Endothelial cell of umbilical vein (primary cell): ENCODE measurements at regions not wholly inside any gene's neighbourhood (a gene's known extent, or its start where the extent isn't known, plus 50 kb on each side); places are given as distances from the start of the nearest gene placed in this dataset.

Source experiments
- BruUV-seq: library from RNA; stranded (reverse); fragments of 400-500 nt; replicated peaks from 2 replicates; lab custom pipeline; 2021; lab: Mats Ljungman, UMichigan
- CTCF ChIA-PET: fragments of 300-600, 350-600 bp; sonication (Branson Sonifier 250); formaldehyde crosslinking; loops from one replicate; lab custom pipeline; 2021; ENCODE audit warnings: antibody characterized with exemption, inconsistent platforms; lab: Charles Lee
- POLR2A ChIA-PET: fragments of 300-600, 350-600 bp; sonication (Branson Sonifier 250); formaldehyde crosslinking; loops from one replicate; lab custom pipeline; 2021; ENCODE audit warnings: antibody characterized with exemption, inconsistent platforms; lab: Charles Lee
- DNase-seq: peaks from one replicate; pipeline ENCODE4 v3.0.0-alpha.2; 2011; ENCODE audit warnings: low read depth, low spot score
- FAIRE-seq: peaks from 2 replicates; lab custom pipeline; 2011; peaks lifted over from hg19 to GRCh38; lab: Jason Lieb, UNC
- H2AFZ ChIP-seq: 2 replicates; pipeline ENCODE4 v1.6.0; 2012; ENCODE audit warnings: low read depth, low read length, control low read depth, inconsistent platforms
- H3K27ac ChIP-seq: 2 replicates; pipeline ENCODE4 v1.5.1; 2011; ENCODE audit warnings: low read depth, mild to moderate bottlenecking, control low read depth, low read length, moderate library complexity; ENCODE audit not compliant: insufficient read depth
- H3K27me3 ChIP-seq, 2 experiments: 2 replicates each; pipeline versions ENCODE4 v1.6.0 to v1.6.1; 2011; ENCODE audit warnings: low read length in 2 of 2, mixed read lengths in 1 of 2; ENCODE audit not compliant: control insufficient read depth in 2 of 2, insufficient read depth in 2 of 2
- H3K36me3 ChIP-seq, 2 experiments: 2 replicates in 1 of 2; 3 replicates in 1 of 2; pipeline ENCODE4 v1.5.1; 2011; ENCODE audit warnings: low read length in 2 of 2, mild to moderate bottlenecking in 1 of 2, moderate library complexity in 1 of 2; ENCODE audit not compliant: control insufficient read depth in 2 of 2, insufficient read depth in 2 of 2; ENCODE audit errors: extremely low read depth in 1 of 2
- H3K4me1 ChIP-seq: 3 replicates; pipeline ENCODE4 v1.5.1; 2011; ENCODE audit warnings: mild to moderate bottlenecking, low read length; ENCODE audit not compliant: control insufficient read depth, insufficient read depth; ENCODE audit errors: extremely low read depth
- H3K4me2 ChIP-seq: 2 replicates; pipeline ENCODE4 v1.6.1; 2011; ENCODE audit warnings: low read length, control low read depth, mixed read lengths; ENCODE audit not compliant: insufficient read depth
- H3K4me3 ChIP-seq, 3 experiments: fragments of 200-600 bp in 1 of 3; sonication (generic), shearing (Covaris generic) in 1 of 3; replicated peaks in 1 of 3; 2 replicates each; pipeline ENCODE4 v1.5.1; 2011 to 2016; ENCODE audit warnings: control low read depth in 3 of 3, low read length in 3 of 3, mild to moderate bottlenecking in 2 of 3, inconsistent platforms in 1 of 3, low read depth in 1 of 3, moderate library complexity in 1 of 3; ENCODE audit not compliant: insufficient read depth in 1 of 3
- H3K79me2 ChIP-seq: 2 replicates; pipeline ENCODE4 v1.6.0; 2012; ENCODE audit warnings: low read length, inconsistent platforms; ENCODE audit not compliant: control insufficient read depth, insufficient read depth
- H3K9ac ChIP-seq: replicated peaks from 2 replicates; pipeline ENCODE3; 2011; ENCODE audit warnings: low read length, control low read depth; ENCODE audit not compliant: insufficient read depth; ENCODE audit errors: extremely low read depth
- H3K9me1 ChIP-seq: replicated peaks from 3 replicates; pipeline ENCODE4 v1.6.0; 2011; ENCODE audit warnings: mild to moderate bottlenecking, low read length; ENCODE audit not compliant: control insufficient read depth, insufficient read depth; ENCODE audit errors: extremely low read depth
- H3K9me3 ChIP-seq: replicated peaks from 2 replicates; pipeline ENCODE4 v1.5.1; 2012; ENCODE audit warnings: low read length, inconsistent platforms; ENCODE audit not compliant: control insufficient read depth, insufficient read depth
- H4K20me1 ChIP-seq: replicated peaks from 2 replicates; pipeline ENCODE3; 2011; ENCODE audit warnings: mild to moderate bottlenecking, low read length; ENCODE audit not compliant: control insufficient read depth, insufficient read depth; ENCODE audit errors: extremely low read depth
- EZH2 ChIP-seq: IDR thresholded peaks from 2 replicates; pipeline ENCODE4 v1.6.1; 2012; ENCODE audit warnings: borderline replicate concordance, low read depth, mild to moderate bottlenecking, moderate library complexity, low read length, inconsistent platforms; ENCODE audit not compliant: severe bottlenecking
- FOS ChIP-seq: IDR thresholded peaks from 2 replicates; pipeline ENCODE4 v1.6.1; 2011; ENCODE audit warnings: mild to moderate bottlenecking, low read length, moderate library complexity, borderline replicate concordance; ENCODE audit not compliant: insufficient read depth
- GATA2 ChIP-seq: IDR thresholded peaks from 2 replicates; pipeline ENCODE4 v1.7.0; 2011; ENCODE audit warnings: low read depth, mild to moderate bottlenecking, moderate library complexity, mixed read lengths, low read length; ENCODE audit not compliant: insufficient read length, insufficient read depth
- JUN ChIP-seq: IDR thresholded peaks from 2 replicates; pipeline ENCODE4 v1.6.1; 2011; ENCODE audit warnings: borderline replicate concordance, low read depth; ENCODE audit not compliant: insufficient read length, insufficient read depth
- MYC ChIP-seq: IDR thresholded peaks from one replicate; pipeline ENCODE4 v1.6.1; 2011; ENCODE audit warnings: mild to moderate bottlenecking, low read depth, low read length
- POLR2A ChIP-seq: IDR thresholded peaks from 2 replicates; pipeline ENCODE4 v1.6.1; 2012; ENCODE audit warnings: low read depth, mild to moderate bottlenecking, control low read depth, low read length
- POLR2AphosphoS5 ChIP-seq: IDR thresholded peaks from 2 replicates; pipeline ENCODE4 v1.6.1; 2012; ENCODE audit warnings: low read depth, mild to moderate bottlenecking, control low read depth, low read length, moderate library complexity; ENCODE audit not compliant: insufficient read depth
- dilution Hi-C: fragments of 300-500 bp; cut with MboI; formaldehyde crosslinking; loops from one replicate; pipeline ENCODE4 v1.15.0; 2019; ENCODE audit warnings: low sequenced_read_pairs; ENCODE audit not compliant: extremely low pct_ligation_motif_present
- intact Hi-C: fragments of 100-400 bp; cut with micrococcal nuclease; formaldehyde crosslinking; loops from one replicate; pipeline ENCODE4 v1.10.0; 2022
- TF ChIP-seq, protein P1 (sequence below), 2 donors: IDR thresholded peaks; 1 replicate in 1 of 2; 2 replicates in 1 of 2; pipeline ENCODE4 v1.5.1; 2011; ENCODE audit warnings: low read length in 2 of 2, mild to moderate bottlenecking in 2 of 2, moderate library complexity in 2 of 2, control low read depth in 1 of 2, inconsistent platforms in 1 of 2, low read depth in 1 of 2; ENCODE audit not compliant: insufficient read depth in 1 of 2; ENCODE audit errors: extremely low read depth in 1 of 2
- TF ChIP-seq, protein P2 (sequence below): IDR thresholded peaks from 2 replicates; pipeline ENCODE4 v1.6.1; 2011; ENCODE audit not compliant: insufficient read depth, insufficient read length

DNA sequence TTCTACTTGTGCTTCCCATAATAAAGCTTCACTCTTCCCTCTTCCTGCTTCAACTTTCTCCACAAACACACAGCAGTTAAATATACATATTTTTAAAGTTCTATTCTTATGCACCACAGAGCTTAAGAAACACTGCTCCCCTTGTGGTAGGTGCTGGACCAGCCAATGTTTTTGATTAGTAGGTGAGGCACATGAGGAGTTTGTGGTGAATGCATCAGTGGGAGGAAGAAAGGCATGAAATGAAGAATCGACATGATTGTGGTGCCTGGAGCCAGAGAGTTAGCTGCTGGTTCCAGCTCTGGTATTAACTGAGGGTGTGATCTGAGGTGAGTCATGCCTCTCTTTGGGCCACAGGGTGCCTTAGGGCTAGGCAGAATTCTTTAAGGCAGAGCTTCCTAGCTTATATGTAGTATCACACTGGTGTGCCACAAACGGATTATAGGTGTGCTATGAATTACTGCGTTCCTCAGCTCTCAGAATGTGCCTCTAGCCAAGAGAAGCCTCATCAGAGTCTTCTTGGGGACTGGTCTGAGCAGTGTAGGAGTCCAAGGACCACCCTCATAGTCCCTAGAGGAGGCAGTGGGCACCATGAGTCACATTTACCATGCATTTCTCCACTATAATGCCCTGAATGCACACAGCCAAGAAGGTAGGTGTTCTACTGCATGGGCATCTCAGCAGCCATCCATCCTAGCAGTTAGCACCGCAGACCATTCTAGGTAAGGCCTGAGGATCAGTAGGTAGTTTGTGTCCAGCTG is 97.4 kb upstream of the SGIP1 start:
- H3K4me1 ChIP-seq: peaks cover 34% of the 10 kb centered on the region
- H3K4me2 ChIP-seq: no peak overlapping the region
- no peaks in the 10 kb centered on the region for H3K27me3 ChIP-seq
- ChIA-PET POLR2A (interaction anchor here (1.0 to 1.6 kb wide), 2 partner anchors 83 to 105 kb away, joined by 3 read pairs; no protein-coding TSS in a partner anchor), CTCF (interaction anchor here (0.6 to 2.5 kb wide), 28 partner anchors 9 to 297 kb away, joined by 3 to 32 read pairs (median 4); partner anchors contain the start of gene SGIP1)
- H3K79me2 ChIP-seq: no peaks in the 10 kb centered on the region
- intact Hi-C loops: no loop called here
- dilution Hi-C loops: no loop called here
- FAIRE-seq (peak; percentile 64), DNase-seq (peak; percentile 46)
- peak overlapping the region; percentile 32 for H2AFZ ChIP-seq
- no peaks in the 10 kb centered on the region for H3K36me3 ChIP-seq
- H3K27ac ChIP-seq: no peak overlapping the region
- no peaks in the 10 kb centered on the region for H4K20me1 ChIP-seq
- H3K9ac ChIP-seq: no peak overlapping the region
- TF ChIP-seq MYC (no peak), GATA2 (no peak)
- TF ChIP-seq, protein P1, sequence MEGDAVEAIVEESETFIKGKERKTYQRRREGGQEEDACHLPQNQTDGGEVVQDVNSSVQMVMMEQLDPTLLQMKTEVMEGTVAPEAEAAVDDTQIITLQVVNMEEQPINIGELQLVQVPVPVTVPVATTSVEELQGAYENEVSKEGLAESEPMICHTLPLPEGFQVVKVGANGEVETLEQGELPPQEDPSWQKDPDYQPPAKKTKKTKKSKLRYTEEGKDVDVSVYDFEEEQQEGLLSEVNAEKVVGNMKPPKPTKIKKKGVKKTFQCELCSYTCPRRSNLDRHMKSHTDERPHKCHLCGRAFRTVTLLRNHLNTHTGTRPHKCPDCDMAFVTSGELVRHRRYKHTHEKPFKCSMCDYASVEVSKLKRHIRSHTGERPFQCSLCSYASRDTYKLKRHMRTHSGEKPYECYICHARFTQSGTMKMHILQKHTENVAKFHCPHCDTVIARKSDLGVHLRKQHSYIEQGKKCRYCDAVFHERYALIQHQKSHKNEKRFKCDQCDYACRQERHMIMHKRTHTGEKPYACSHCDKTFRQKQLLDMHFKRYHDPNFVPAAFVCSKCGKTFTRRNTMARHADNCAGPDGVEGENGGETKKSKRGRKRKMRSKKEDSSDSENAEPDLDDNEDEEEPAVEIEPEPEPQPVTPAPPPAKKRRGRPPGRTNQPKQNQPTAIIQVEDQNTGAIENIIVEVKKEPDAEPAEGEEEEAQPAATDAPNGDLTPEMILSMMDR (IDR thresholded peaks at IDR 0.05; ENCODE audit: extremely low read depth in 1 of 2, insufficient read depth in 1 of 2, low read depth in 1 of 2, low read length in 2 of 2): peak; percentile 13 to 31
- no peaks in the 10 kb centered on the region for H3K9me1 ChIP-seq
- H3K4me3 ChIP-seq: no peak overlapping the region
- BruUV-seq: no TSS peak
- no peaks in the 10 kb centered on the region for H3K9me3 ChIP-seq

DNA sequence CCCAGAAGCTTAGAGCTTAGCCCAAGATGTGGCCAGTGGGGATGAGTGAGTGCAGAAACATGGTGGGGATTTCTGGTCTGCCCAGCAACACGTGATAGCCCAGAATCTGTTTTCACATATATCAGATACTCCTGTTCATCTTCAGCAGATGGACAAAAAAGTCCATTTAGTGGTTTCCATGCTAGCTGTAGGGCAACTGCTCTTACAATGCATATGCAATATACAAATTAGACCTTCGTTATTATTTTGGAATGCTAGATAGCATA is 96.9 kb upstream of the SGIP1 start:
- H3K36me3 ChIP-seq: no peaks in the 10 kb centered on the region
- BruUV-seq: no TSS peak
- H3K9ac ChIP-seq: no peak overlapping the region
- no peaks in the 10 kb centered on the region for H4K20me1 ChIP-seq
- no peaks in the 10 kb centered on the region for H3K9me3 ChIP-seq
- peaks cover 34% of the 10 kb centered on the region for H3K4me1 ChIP-seq
- FAIRE-seq: no peak
- H3K79me2 ChIP-seq: no peaks in the 10 kb centered on the region
- dilution Hi-C loops (no loop called here), intact Hi-C loops (no loop called here)
- H3K27me3 ChIP-seq: no peaks in the 10 kb centered on the region
- H2AFZ ChIP-seq: no peak overlapping the region
- POLR2A ChIA-PET: interaction anchor here (1.0 to 1.6 kb wide), 2 partner anchors 84 to 105 kb away, joined by 3 read pairs; no protein-coding TSS in a partner anchor
- CTCF ChIA-PET: interaction anchor here (1.0 to 2.5 kb wide), 17 partner anchors 9 to 194 kb away, joined by 3 to 32 read pairs (median 4); no protein-coding TSS in a partner anchor
- no peak overlapping the region for H3K4me2 ChIP-seq
- H3K9me1 ChIP-seq: no peaks in the 10 kb centered on the region
- no peak for DNase-seq
- no peak overlapping the region for H3K4me3 ChIP-seq
- no peak for TF ChIP-seq MYC
- TF ChIP-seq POLR2A: no peak
- no peak for TF ChIP-seq FOS
- TF ChIP-seq, protein P2, sequence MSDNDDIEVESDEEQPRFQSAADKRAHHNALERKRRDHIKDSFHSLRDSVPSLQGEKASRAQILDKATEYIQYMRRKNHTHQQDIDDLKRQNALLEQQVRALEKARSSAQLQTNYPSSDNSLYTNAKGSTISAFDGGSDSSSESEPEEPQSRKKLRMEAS: no peak
- TF ChIP-seq, protein P1 (IDR thresholded peaks at IDR 0.05; ENCODE audit: extremely low read depth in 1 of 2, insufficient read depth in 1 of 2, low read depth in 1 of 2, low read length in 2 of 2): no peak
- no peak for TF ChIP-seq JUN
- no peak for TF ChIP-seq GATA2
- TF ChIP-seq EZH2: no peak
- TF ChIP-seq POLR2AphosphoS5: no peak
- no peak overlapping the region for H3K27ac ChIP-seq
